H1 (cell line): ENCODE measurements at regions not wholly inside any gene's neighbourhood (a gene's known extent, or its start where the extent isn't known, plus 50 kb on each side); places are given as distances from the start of the nearest gene placed in this dataset.

ENCODE experiments used
- HDAC6 ChIP-seq: IDR thresholded peaks from one replicate; pipeline ENCODE4 v1.7.1; 2012; ENCODE audit warnings: low read depth, mild to moderate bottlenecking, inconsistent platforms, low read length, moderate library complexity
- RFX5 ChIP-seq: IDR thresholded peaks from 2 replicates; pipeline ENCODE4 v1.6.1; 2011; ENCODE audit warnings: low read depth, low read length, improper control_type of control experiment, borderline replicate concordance
- RXRA ChIP-seq: IDR thresholded peaks from 2 replicates; pipeline ENCODE4 v1.6.1; 2011; ENCODE audit warnings: low read depth, mild to moderate bottlenecking, low read length, moderate library complexity; ENCODE audit not compliant: insufficient read depth
- TAF7 ChIP-seq: optimal IDR thresholded peaks from 2 replicates; pipeline ENCODE3; 2011; ENCODE audit warnings: low read depth, mild to moderate bottlenecking, inconsistent platforms, low read length, moderate library complexity, borderline replicate concordance
- TF ChIP-seq, protein P1 (sequence below): fragments of 300-600 bp; sonication (generic); IDR thresholded peaks from 2 replicates; pipeline ENCODE4 v1.7.1; 2012; ENCODE audit warnings: low read length, moderate library complexity, mild to moderate bottlenecking, inconsistent platforms; ENCODE audit not compliant: insufficient replicate concordance
- TF ChIP-seq, protein P2 (sequence below): IDR thresholded peaks from 2 replicates; pipeline ENCODE4 v1.6.1; 2011; ENCODE audit warnings: low read length, improper control_type of control experiment
- TF ChIP-seq, protein P3 (sequence below): IDR thresholded peaks from 2 replicates; pipeline ENCODE4 v1.6.1; 2012; ENCODE audit warnings: low read length, inconsistent platforms

DNA sequence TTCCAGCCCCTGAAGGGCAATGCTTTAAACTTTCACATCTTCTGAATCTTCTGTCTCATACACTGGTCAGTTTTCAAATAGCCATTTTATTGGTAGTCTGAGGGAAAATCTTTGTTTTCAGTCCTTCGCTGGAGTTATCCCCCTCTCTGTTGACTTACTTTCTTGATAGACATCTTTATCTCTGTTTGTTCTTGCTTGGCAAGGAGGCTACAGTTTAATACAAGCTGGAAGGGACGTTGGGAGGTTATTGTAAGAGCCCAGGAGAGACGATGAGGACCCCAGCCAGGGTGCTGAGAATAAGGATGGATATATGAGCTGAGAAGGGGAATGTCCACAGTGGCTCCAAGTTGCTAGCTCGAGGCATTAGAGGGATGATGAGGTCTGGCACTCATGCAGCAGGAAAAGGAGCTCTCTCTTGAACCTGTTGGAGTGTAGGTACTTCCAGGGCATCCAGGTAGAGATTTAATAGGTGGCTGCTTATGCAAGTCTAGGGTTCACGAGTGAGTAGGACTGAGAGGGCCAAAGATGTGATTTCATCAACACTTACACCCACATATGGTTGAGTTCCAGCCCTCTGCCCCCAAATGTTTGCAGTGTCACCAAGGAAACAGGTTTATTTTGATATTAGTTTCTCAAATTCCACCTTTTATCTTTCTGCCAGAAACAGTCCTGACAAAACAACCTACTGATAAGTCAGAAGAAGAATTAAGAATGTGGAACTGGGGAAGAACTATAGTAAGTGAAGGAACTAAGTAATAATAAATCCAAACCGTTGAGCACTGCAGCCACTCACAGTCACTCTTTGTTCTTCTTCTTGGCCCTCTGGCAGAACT, 237.3 kb upstream of the PROX1 start (continued):
- TF ChIP-seq, protein P1, sequence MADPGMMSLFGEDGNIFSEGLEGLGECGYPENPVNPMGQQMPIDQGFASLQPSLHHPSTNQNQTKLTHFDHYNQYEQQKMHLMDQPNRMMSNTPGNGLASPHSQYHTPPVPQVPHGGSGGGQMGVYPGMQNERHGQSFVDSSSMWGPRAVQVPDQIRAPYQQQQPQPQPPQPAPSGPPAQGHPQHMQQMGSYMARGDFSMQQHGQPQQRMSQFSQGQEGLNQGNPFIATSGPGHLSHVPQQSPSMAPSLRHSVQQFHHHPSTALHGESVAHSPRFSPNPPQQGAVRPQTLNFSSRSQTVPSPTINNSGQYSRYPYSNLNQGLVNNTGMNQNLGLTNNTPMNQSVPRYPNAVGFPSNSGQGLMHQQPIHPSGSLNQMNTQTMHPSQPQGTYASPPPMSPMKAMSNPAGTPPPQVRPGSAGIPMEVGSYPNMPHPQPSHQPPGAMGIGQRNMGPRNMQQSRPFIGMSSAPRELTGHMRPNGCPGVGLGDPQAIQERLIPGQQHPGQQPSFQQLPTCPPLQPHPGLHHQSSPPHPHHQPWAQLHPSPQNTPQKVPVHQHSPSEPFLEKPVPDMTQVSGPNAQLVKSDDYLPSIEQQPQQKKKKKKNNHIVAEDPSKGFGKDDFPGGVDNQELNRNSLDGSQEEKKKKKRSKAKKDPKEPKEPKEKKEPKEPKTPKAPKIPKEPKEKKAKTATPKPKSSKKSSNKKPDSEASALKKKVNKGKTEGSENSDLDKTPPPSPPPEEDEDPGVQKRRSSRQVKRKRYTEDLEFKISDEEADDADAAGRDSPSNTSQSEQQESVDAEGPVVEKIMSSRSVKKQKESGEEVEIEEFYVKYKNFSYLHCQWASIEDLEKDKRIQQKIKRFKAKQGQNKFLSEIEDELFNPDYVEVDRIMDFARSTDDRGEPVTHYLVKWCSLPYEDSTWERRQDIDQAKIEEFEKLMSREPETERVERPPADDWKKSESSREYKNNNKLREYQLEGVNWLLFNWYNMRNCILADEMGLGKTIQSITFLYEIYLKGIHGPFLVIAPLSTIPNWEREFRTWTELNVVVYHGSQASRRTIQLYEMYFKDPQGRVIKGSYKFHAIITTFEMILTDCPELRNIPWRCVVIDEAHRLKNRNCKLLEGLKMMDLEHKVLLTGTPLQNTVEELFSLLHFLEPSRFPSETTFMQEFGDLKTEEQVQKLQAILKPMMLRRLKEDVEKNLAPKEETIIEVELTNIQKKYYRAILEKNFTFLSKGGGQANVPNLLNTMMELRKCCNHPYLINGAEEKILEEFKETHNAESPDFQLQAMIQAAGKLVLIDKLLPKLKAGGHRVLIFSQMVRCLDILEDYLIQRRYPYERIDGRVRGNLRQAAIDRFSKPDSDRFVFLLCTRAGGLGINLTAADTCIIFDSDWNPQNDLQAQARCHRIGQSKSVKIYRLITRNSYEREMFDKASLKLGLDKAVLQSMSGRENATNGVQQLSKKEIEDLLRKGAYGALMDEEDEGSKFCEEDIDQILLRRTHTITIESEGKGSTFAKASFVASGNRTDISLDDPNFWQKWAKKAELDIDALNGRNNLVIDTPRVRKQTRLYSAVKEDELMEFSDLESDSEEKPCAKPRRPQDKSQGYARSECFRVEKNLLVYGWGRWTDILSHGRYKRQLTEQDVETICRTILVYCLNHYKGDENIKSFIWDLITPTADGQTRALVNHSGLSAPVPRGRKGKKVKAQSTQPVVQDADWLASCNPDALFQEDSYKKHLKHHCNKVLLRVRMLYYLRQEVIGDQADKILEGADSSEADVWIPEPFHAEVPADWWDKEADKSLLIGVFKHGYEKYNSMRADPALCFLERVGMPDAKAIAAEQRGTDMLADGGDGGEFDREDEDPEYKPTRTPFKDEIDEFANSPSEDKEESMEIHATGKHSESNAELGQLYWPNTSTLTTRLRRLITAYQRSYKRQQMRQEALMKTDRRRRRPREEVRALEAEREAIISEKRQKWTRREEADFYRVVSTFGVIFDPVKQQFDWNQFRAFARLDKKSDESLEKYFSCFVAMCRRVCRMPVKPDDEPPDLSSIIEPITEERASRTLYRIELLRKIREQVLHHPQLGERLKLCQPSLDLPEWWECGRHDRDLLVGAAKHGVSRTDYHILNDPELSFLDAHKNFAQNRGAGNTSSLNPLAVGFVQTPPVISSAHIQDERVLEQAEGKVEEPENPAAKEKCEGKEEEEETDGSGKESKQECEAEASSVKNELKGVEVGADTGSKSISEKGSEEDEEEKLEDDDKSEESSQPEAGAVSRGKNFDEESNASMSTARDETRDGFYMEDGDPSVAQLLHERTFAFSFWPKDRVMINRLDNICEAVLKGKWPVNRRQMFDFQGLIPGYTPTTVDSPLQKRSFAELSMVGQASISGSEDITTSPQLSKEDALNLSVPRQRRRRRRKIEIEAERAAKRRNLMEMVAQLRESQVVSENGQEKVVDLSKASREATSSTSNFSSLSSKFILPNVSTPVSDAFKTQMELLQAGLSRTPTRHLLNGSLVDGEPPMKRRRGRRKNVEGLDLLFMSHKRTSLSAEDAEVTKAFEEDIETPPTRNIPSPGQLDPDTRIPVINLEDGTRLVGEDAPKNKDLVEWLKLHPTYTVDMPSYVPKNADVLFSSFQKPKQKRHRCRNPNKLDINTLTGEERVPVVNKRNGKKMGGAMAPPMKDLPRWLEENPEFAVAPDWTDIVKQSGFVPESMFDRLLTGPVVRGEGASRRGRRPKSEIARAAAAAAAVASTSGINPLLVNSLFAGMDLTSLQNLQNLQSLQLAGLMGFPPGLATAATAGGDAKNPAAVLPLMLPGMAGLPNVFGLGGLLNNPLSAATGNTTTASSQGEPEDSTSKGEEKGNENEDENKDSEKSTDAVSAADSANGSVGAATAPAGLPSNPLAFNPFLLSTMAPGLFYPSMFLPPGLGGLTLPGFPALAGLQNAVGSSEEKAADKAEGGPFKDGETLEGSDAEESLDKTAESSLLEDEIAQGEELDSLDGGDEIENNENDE, result no peak
- TF ChIP-seq TAF7, result no peak
- TF ChIP-seq, protein P2, sequence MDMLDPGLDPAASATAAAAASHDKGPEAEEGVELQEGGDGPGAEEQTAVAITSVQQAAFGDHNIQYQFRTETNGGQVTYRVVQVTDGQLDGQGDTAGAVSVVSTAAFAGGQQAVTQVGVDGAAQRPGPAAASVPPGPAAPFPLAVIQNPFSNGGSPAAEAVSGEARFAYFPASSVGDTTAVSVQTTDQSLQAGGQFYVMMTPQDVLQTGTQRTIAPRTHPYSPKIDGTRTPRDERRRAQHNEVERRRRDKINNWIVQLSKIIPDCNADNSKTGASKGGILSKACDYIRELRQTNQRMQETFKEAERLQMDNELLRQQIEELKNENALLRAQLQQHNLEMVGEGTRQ, result no peak
- TF ChIP-seq HDAC6, result no peak
- TF ChIP-seq, protein P3, sequence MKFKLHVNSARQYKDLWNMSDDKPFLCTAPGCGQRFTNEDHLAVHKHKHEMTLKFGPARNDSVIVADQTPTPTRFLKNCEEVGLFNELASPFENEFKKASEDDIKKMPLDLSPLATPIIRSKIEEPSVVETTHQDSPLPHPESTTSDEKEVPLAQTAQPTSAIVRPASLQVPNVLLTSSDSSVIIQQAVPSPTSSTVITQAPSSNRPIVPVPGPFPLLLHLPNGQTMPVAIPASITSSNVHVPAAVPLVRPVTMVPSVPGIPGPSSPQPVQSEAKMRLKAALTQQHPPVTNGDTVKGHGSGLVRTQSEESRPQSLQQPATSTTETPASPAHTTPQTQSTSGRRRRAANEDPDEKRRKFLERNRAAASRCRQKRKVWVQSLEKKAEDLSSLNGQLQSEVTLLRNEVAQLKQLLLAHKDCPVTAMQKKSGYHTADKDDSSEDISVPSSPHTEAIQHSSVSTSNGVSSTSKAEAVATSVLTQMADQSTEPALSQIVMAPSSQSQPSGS, result no peak
- TF ChIP-seq RXRA, result no peak
- no peak for TF ChIP-seq RFX5
